ENCODE measurements at regions not wholly inside any gene's neighbourhood (a gene's known extent, or its start where the extent isn't known, plus 50 kb on each side); places are given as distances from the start of the nearest gene placed in this dataset.

- intact Hi-C loops (cut with micrococcal nuclease): no loop called here
- H3K4me3 Mint-ChIP-seq: no peak overlapping the region
- DNase-seq: peak; percentile 69
- H3K36me3 Mint-ChIP-seq (ENCODE audit: low read depth): no peaks in the 10 kb centered on the region
- H3K27me3 Mint-ChIP-seq: peaks cover 30% of the 10 kb centered on the region
- H3K9me3 Mint-ChIP-seq: no peaks in the 10 kb centered on the region
- H3K27ac Mint-ChIP-seq: no peak overlapping the region
- H3K4me1 Mint-ChIP-seq: no peaks in the 10 kb centered on the region
Observed at GRCh38 chr20:56974499-56975250, 291.8 kb downstream of the BMP7 start.

- DNase-seq: no peak
- Mint-ChIP-seq H3K27me3 (peaks cover 30% of the 10 kb centered on the region), H3K36me3 (ENCODE audit: low read depth) (no peaks in the 10 kb centered on the region), H3K4me1 (no peaks in the 10 kb centered on the region), H3K9me3 (no peaks in the 10 kb centered on the region), H3K27ac (no peak overlapping the region), H3K4me3 (no peak overlapping the region)
- intact Hi-C loops (cut with micrococcal nuclease): no loop called here
Observed at GRCh38 chr20:56975838-56976237, 290.6 kb downstream of the BMP7 start.

GRCh38 chr20:56976336-56976735 lies 290.1 kb downstream of the BMP7 start:
- H3K9me3 Mint-ChIP-seq: no peaks in the 10 kb centered on the region
- no peaks in the 10 kb centered on the region for H3K36me3 Mint-ChIP-seq (ENCODE audit: low read depth)
- H3K4me1 Mint-ChIP-seq: no peaks in the 10 kb centered on the region
- intact Hi-C loops (cut with micrococcal nuclease): no loop called here
- no peak overlapping the region for H3K27ac Mint-ChIP-seq
- no peak overlapping the region for H3K4me3 Mint-ChIP-seq
- peaks cover 30% of the 10 kb centered on the region for H3K27me3 Mint-ChIP-seq
- DNase-seq: no peak

- DNase-seq: no peak
- Mint-ChIP-seq H3K27ac (no peak overlapping the region), H3K4me1 (no peaks in the 10 kb centered on the region), H3K36me3 (ENCODE audit: low read depth) (no peaks in the 10 kb centered on the region), H3K27me3 (peaks cover 23% of the 10 kb centered on the region), H3K9me3 (no peaks in the 10 kb centered on the region), H3K4me3 (no peak overlapping the region)
- intact Hi-C loops (cut with micrococcal nuclease): no loop called here
Observed at GRCh38 chr20:56978475-56978874, 288.0 kb downstream of the BMP7 start.

- no peaks in the 10 kb centered on the region for H3K36me3 Mint-ChIP-seq (ENCODE audit: low read depth)
- no peak overlapping the region for H3K27ac Mint-ChIP-seq
- DNase-seq: no peak
- peaks cover 18% of the 10 kb centered on the region for H3K27me3 Mint-ChIP-seq
- H3K4me3 Mint-ChIP-seq: no peak overlapping the region
- H3K9me3 Mint-ChIP-seq: no peaks in the 10 kb centered on the region
- no peaks in the 10 kb centered on the region for H3K4me1 Mint-ChIP-seq
- intact Hi-C loops (cut with micrococcal nuclease): no loop called here
Observed at GRCh38 chr20:56979125-56979524, 287.3 kb downstream of the BMP7 start.

DNA sequence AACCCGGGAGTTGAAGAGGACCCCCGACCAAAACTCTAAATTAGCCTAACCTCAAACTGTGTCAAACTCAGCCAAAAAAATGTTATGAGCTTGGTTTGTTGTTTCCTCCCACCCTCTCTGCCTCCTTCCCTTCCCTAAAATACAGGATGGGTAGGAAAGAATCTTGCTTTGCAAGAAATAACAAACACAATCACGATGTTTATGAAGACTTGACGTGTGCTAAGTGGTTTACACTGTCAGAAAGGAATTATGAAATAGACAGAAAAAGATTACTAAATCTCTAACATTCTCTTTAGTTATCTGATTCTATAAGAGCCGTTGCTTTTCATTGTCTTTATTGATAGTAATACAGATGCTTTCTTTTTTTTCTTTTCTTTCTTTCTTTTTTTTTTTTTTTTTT lies 285.1 kb downstream of the BMP7 start:
- Mint-ChIP-seq H3K4me3 (no peak overlapping the region), H3K4me1 (no peaks in the 10 kb centered on the region), H3K27ac (no peak overlapping the region), H3K36me3 (ENCODE audit: low read depth) (no peaks in the 10 kb centered on the region), H3K27me3 (peaks cover 2% of the 10 kb centered on the region), H3K9me3 (no peaks in the 10 kb centered on the region)
- intact Hi-C loops (cut with micrococcal nuclease): no loop called here
- DNase-seq: no peak

DNA sequence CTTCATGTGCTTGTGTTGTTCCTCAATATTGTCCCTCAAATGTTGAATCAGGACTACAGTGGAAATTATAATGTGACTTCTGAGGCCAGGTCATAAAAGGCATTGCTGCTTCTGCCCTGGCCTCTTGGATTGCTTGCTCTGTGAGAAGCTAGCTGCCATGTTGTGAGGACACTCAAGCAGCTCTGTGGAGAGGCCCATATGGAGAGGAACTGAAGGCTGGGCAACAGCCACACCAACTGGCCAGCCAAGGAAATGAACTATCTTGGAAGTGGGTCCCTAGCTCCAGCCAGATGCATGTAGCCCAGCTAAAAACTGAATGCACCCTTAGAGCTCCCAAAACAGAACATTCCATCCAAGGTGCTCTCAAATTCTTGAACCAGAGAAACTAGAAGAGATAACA lies 282.6 kb downstream of the BMP7 start:
- no peaks in the 10 kb centered on the region for H3K4me1 Mint-ChIP-seq

GRCh38 chr20:56985066-56985685 lies 281.3 kb downstream of the BMP7 start:
- Mint-ChIP-seq H3K4me1 (no peaks in the 10 kb centered on the region), H3K27ac (no peak overlapping the region), H3K36me3 (ENCODE audit: low read depth) (no peaks in the 10 kb centered on the region), H3K9me3 (no peaks in the 10 kb centered on the region), H3K27me3 (peaks cover 2% of the 10 kb centered on the region), H3K4me3 (no peak overlapping the region)
- DNase-seq: no peak
- intact Hi-C loops (cut with micrococcal nuclease): no loop called here

More for the DNA sequence above, 282.6 kb downstream of the BMP7 start:
- no peak overlapping the region for H3K4me3 Mint-ChIP-seq
- H3K27ac Mint-ChIP-seq: no peak overlapping the region
- H3K9me3 Mint-ChIP-seq: no peaks in the 10 kb centered on the region
- no peak for DNase-seq
- peaks cover 2% of the 10 kb centered on the region for H3K27me3 Mint-ChIP-seq
- intact Hi-C loops (cut with micrococcal nuclease): no loop called here
- no peaks in the 10 kb centered on the region for H3K36me3 Mint-ChIP-seq (ENCODE audit: low read depth)

DNA sequence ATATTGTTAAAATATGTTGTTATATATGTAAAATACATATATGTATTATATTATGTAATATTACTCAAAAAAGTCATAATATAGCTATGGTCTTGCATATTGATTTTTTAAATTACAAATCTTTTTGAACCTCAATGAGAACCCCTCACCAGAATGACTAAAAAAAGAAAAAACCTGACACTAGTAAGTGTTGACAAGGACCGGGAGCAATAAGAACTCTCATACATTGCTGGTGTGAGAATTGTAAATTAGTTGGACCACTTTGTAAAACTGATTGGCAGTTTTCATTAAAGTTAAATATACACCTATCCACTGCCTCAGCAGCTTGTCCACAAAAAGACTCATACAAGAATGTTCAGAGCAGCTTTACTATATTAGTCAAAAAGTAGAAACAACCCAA lies 280.0 kb downstream of the BMP7 start:
- no peak overlapping the region for H3K27ac Mint-ChIP-seq
- intact Hi-C loops (cut with micrococcal nuclease): no loop called here
- no peaks in the 10 kb centered on the region for H3K9me3 Mint-ChIP-seq
- DNase-seq: no peak
- peaks cover 2% of the 10 kb centered on the region for H3K27me3 Mint-ChIP-seq
- H3K4me1 Mint-ChIP-seq: no peaks in the 10 kb centered on the region
- no peak overlapping the region for H3K4me3 Mint-ChIP-seq
- H3K36me3 Mint-ChIP-seq (ENCODE audit: low read depth): no peaks in the 10 kb centered on the region

- Mint-ChIP-seq H3K9me3 (no peaks in the 10 kb centered on the region), H3K4me3 (no peak overlapping the region), H3K36me3 (ENCODE audit: low read depth) (no peaks in the 10 kb centered on the region), H3K27me3 (peaks cover 2% of the 10 kb centered on the region), H3K27ac (no peak overlapping the region), H3K4me1 (no peaks in the 10 kb centered on the region)
- intact Hi-C loops (cut with micrococcal nuclease): no loop called here
- DNase-seq: no peak
Observed at GRCh38 chr20:56986931-56987720, 279.3 kb downstream of the BMP7 start.

GRCh38 chr20:56987986-56988385 lies 278.5 kb downstream of the BMP7 start:
- no peaks in the 10 kb centered on the region for H3K9me3 Mint-ChIP-seq
- H3K36me3 Mint-ChIP-seq (ENCODE audit: low read depth): no peaks in the 10 kb centered on the region
- intact Hi-C loops (cut with micrococcal nuclease): no loop called here
- no peak for DNase-seq
- H3K27me3 Mint-ChIP-seq: peaks cover 2% of the 10 kb centered on the region
- no peak overlapping the region for H3K27ac Mint-ChIP-seq
- H3K4me1 Mint-ChIP-seq: no peaks in the 10 kb centered on the region
- H3K4me3 Mint-ChIP-seq: no peak overlapping the region

- intact Hi-C loops (cut with micrococcal nuclease): no loop called here
- Mint-ChIP-seq H3K4me1 (no peaks in the 10 kb centered on the region), H3K27me3 (peaks cover 2% of the 10 kb centered on the region), H3K9me3 (no peaks in the 10 kb centered on the region), H3K27ac (no peak overlapping the region), H3K36me3 (ENCODE audit: low read depth) (no peaks in the 10 kb centered on the region), H3K4me3 (no peak overlapping the region)
- DNase-seq: no peak
Observed at GRCh38 chr20:56988446-56988845, 278.0 kb downstream of the BMP7 start.

GRCh38 chr20:56989516-56989915 lies 276.9 kb downstream of the BMP7 start:
- Mint-ChIP-seq H3K27me3 (no peaks in the 10 kb centered on the region), H3K4me1 (no peaks in the 10 kb centered on the region), H3K9me3 (no peaks in the 10 kb centered on the region), H3K4me3 (no peak overlapping the region), H3K27ac (no peak overlapping the region), H3K36me3 (ENCODE audit: low read depth) (no peaks in the 10 kb centered on the region)
- intact Hi-C loops (cut with micrococcal nuclease): no loop called here
- no peak for DNase-seq

GRCh38 chr20:56993020-56993559 lies 273.4 kb downstream of the BMP7 start:
- Mint-ChIP-seq H3K36me3 (ENCODE audit: low read depth) (no peaks in the 10 kb centered on the region), H3K4me3 (no peak overlapping the region), H3K9me3 (no peaks in the 10 kb centered on the region), H3K27ac (no peak overlapping the region), H3K27me3 (no peaks in the 10 kb centered on the region), H3K4me1 (no peaks in the 10 kb centered on the region)
- intact Hi-C loops (cut with micrococcal nuclease): no loop called here
- no peak for DNase-seq

All from activated CD4-positive, alpha-beta T cell treated with anti-CD3 and anti-CD28 coated beads, Interleukin-2, amount 10 ng/mL, durations not matched to agents 24 days and 14 days (primary cell).